ENCODE measurements at regions not wholly inside any gene's neighbourhood (a gene's known extent, or its start where the extent isn't known, plus 50 kb on each side); places are given as distances from the start of the nearest gene placed in this dataset.

- H4K8ac ChIP-seq (ENCODE audit: low read depth, low read length) = no peak overlapping the region
- H3K27me3 ChIP-seq (ENCODE audit: insufficient read depth, low read length) = no peaks in the 10 kb centered on the region
- H3K27ac ChIP-seq (ENCODE audit: low read depth, low read length) = no peak overlapping the region
- no peak overlapping the region for H4K12ac ChIP-seq (ENCODE audit: low read depth, low read length)
- no peak overlapping the region for H3K18ac ChIP-seq (ENCODE audit: low read length)
- no peaks in the 10 kb centered on the region for H3K79me2 ChIP-seq (ENCODE audit: control insufficient read depth, insufficient read depth, low read length, poor library complexity)
- H3K4me3 ChIP-seq (ENCODE audit: low read depth, low read length) = no peak overlapping the region
- no peak overlapping the region for H2BK5ac ChIP-seq (ENCODE audit: low read depth, low read length, poor library complexity)
- H3K4me1 ChIP-seq (ENCODE audit: control insufficient read depth in 1 of 2, insufficient read depth in 2 of 2, low read length in 2 of 2) = no peaks in the 10 kb centered on the region
- H3K23ac ChIP-seq (ENCODE audit: low read length) = no peak overlapping the region
- no CpG with 5 or more reads among the region's 3 CpGs for WGBS (ENCODE audit: extremely low coverage, insufficient coverage, insufficient read length)
- no peaks in the 10 kb centered on the region for H3K9me3 ChIP-seq (ENCODE audit: insufficient read depth, low read depth, low read length)
- no peak overlapping the region for H3K14ac ChIP-seq (ENCODE audit: low read length)
- H3K4ac ChIP-seq (ENCODE audit: low read depth, low read length) = no peak overlapping the region
- no peak overlapping the region for H3K4me2 ChIP-seq (ENCODE audit: low read length)
- no peaks in the 10 kb centered on the region for H3K79me1 ChIP-seq (ENCODE audit: low read length)
- H4K91ac ChIP-seq (ENCODE audit: low read depth, low read length) = no peak overlapping the region
- no peak overlapping the region for H2AFZ ChIP-seq (ENCODE audit: insufficient read depth, low read length, poor library complexity)
- no peak overlapping the region for H2BK120ac ChIP-seq (ENCODE audit: insufficient read depth, low read length, poor library complexity)
- H3K9ac ChIP-seq (ENCODE audit: low read length) = no peak overlapping the region
- no peak for DNase-seq
- no peak overlapping the region for H2AK5ac ChIP-seq (ENCODE audit: low read length)
- no peaks in the 10 kb centered on the region for H3K36me3 ChIP-seq (ENCODE audit: control insufficient read depth in 1 of 2, insufficient read depth in 2 of 2, low read length in 2 of 2)
- H2BK12ac ChIP-seq (ENCODE audit: low read length) = no peak overlapping the region
Measured at GRCh38 chr16:77488652-77489051, 53.8 kb upstream of the ADAMTS18 start.

GRCh38 chr16:77491091-77491490 lies 56.3 kb upstream of the ADAMTS18 start:
- Histone ChIP-seq H3K4me1 (ENCODE audit: control insufficient read depth in 1 of 2, insufficient read depth in 2 of 2, low read length in 2 of 2) (no peaks in the 10 kb centered on the region), H3K23ac (ENCODE audit: low read length) (no peak overlapping the region), H2BK12ac (ENCODE audit: low read length) (no peak overlapping the region), H3K9me3 (ENCODE audit: insufficient read depth, low read depth, low read length) (no peaks in the 10 kb centered on the region), H3K4ac (ENCODE audit: low read depth, low read length) (no peak overlapping the region), H3K9ac (ENCODE audit: low read length) (no peak overlapping the region), H3K79me1 (ENCODE audit: low read length) (no peaks in the 10 kb centered on the region), H2BK5ac (ENCODE audit: low read depth, low read length, poor library complexity) (no peak overlapping the region), H3K27ac (ENCODE audit: low read depth, low read length) (no peak overlapping the region), H3K27me3 (ENCODE audit: insufficient read depth, low read length) (no peaks in the 10 kb centered on the region), H4K12ac (ENCODE audit: low read depth, low read length) (no peak overlapping the region), H4K8ac (ENCODE audit: low read depth, low read length) (no peak overlapping the region), H3K14ac (ENCODE audit: low read length) (no peak overlapping the region), H2AK5ac (ENCODE audit: low read length) (no peak overlapping the region), H3K36me3 (ENCODE audit: control insufficient read depth in 1 of 2, insufficient read depth in 2 of 2, low read length in 2 of 2) (no peaks in the 10 kb centered on the region), H3K18ac (ENCODE audit: low read length) (no peak overlapping the region), H3K4me3 (ENCODE audit: low read depth, low read length) (no peak overlapping the region), H2AFZ (ENCODE audit: insufficient read depth, low read length, poor library complexity) (no peak overlapping the region), H4K91ac (ENCODE audit: low read depth, low read length) (no peak overlapping the region), H2BK120ac (ENCODE audit: insufficient read depth, low read length, poor library complexity) (no peak overlapping the region), H3K79me2 (ENCODE audit: control insufficient read depth, insufficient read depth, low read length, poor library complexity) (no peaks in the 10 kb centered on the region), H3K4me2 (ENCODE audit: low read length) (no peak overlapping the region)
- WGBS (ENCODE audit: extremely low coverage, insufficient coverage, insufficient read length) = 100% methylated on average over 2 of the region's 5 CpGs
- DNase-seq = no peak

- H2BK120ac ChIP-seq (ENCODE audit: insufficient read depth, low read length, poor library complexity) = no peak overlapping the region
- no peaks in the 10 kb centered on the region for H3K36me3 ChIP-seq (ENCODE audit: control insufficient read depth in 1 of 2, insufficient read depth in 2 of 2, low read length in 2 of 2)
- H3K4me3 ChIP-seq (ENCODE audit: low read depth, low read length) = no peak overlapping the region
- H2AK5ac ChIP-seq (ENCODE audit: low read length) = no peak overlapping the region
- H3K27me3 ChIP-seq (ENCODE audit: insufficient read depth, low read length) = no peaks in the 10 kb centered on the region
- H3K9me3 ChIP-seq (ENCODE audit: insufficient read depth, low read depth, low read length) = no peaks in the 10 kb centered on the region
- no peak overlapping the region for H3K9ac ChIP-seq (ENCODE audit: low read length)
- no peak overlapping the region for H4K8ac ChIP-seq (ENCODE audit: low read depth, low read length)
- no peak overlapping the region for H3K4ac ChIP-seq (ENCODE audit: low read depth, low read length)
- no peak overlapping the region for H2BK12ac ChIP-seq (ENCODE audit: low read length)
- no peak for DNase-seq
- no peak overlapping the region for H2BK5ac ChIP-seq (ENCODE audit: low read depth, low read length, poor library complexity)
- whole genome bisulfite sequencing (ENCODE audit: extremely low coverage, insufficient coverage, insufficient read length) = no CpG with 5 or more reads among the region's 2 CpGs
- H2AFZ ChIP-seq (ENCODE audit: insufficient read depth, low read length, poor library complexity) = no peak overlapping the region
- no peak overlapping the region for H3K14ac ChIP-seq (ENCODE audit: low read length)
- no peak overlapping the region for H3K27ac ChIP-seq (ENCODE audit: low read depth, low read length)
- no peak overlapping the region for H4K91ac ChIP-seq (ENCODE audit: low read depth, low read length)
- no peak overlapping the region for H3K18ac ChIP-seq (ENCODE audit: low read length)
- H4K12ac ChIP-seq (ENCODE audit: low read depth, low read length) = no peak overlapping the region
- no peak overlapping the region for H3K4me2 ChIP-seq (ENCODE audit: low read length)
- no peaks in the 10 kb centered on the region for H3K79me1 ChIP-seq (ENCODE audit: low read length)
- H3K79me2 ChIP-seq (ENCODE audit: control insufficient read depth, insufficient read depth, low read length, poor library complexity) = no peaks in the 10 kb centered on the region
- no peak overlapping the region for H3K23ac ChIP-seq (ENCODE audit: low read length)
- no peaks in the 10 kb centered on the region for H3K4me1 ChIP-seq (ENCODE audit: control insufficient read depth in 1 of 2, insufficient read depth in 2 of 2, low read length in 2 of 2)
Measured at GRCh38 chr16:77496934-77497333, 62.1 kb upstream of the ADAMTS18 start.

GRCh38 chr16:77499373-77500285 lies 64.8 kb upstream of the ADAMTS18 start:
- no CpG with 5 or more reads among the region's 12 CpGs for WGBS (ENCODE audit: extremely low coverage, insufficient coverage, insufficient read length)
- Histone ChIP-seq H3K4me2 (ENCODE audit: low read length) (no peak overlapping the region), H3K79me1 (ENCODE audit: low read length) (no peaks in the 10 kb centered on the region), H2BK5ac (ENCODE audit: low read depth, low read length, poor library complexity) (no peak overlapping the region), H4K8ac (ENCODE audit: low read depth, low read length) (no peak overlapping the region), H4K91ac (ENCODE audit: low read depth, low read length) (no peak overlapping the region), H4K12ac (ENCODE audit: low read depth, low read length) (no peak overlapping the region), H2AFZ (ENCODE audit: insufficient read depth, low read length, poor library complexity) (no peak overlapping the region), H3K23ac (ENCODE audit: low read length) (no peak overlapping the region), H3K79me2 (ENCODE audit: control insufficient read depth, insufficient read depth, low read length, poor library complexity) (no peaks in the 10 kb centered on the region), H3K4me3 (ENCODE audit: low read depth, low read length) (no peak overlapping the region), H2BK12ac (ENCODE audit: low read length) (no peak overlapping the region), H2BK120ac (ENCODE audit: insufficient read depth, low read length, poor library complexity) (no peak overlapping the region), H3K4me1 (ENCODE audit: control insufficient read depth in 1 of 2, insufficient read depth in 2 of 2, low read length in 2 of 2) (no peaks in the 10 kb centered on the region), H3K27me3 (ENCODE audit: insufficient read depth, low read length) (no peaks in the 10 kb centered on the region), H3K4ac (ENCODE audit: low read depth, low read length) (no peak overlapping the region), H3K36me3 (ENCODE audit: control insufficient read depth in 1 of 2, insufficient read depth in 2 of 2, low read length in 2 of 2) (no peaks in the 10 kb centered on the region), H3K18ac (ENCODE audit: low read length) (no peak overlapping the region), H2AK5ac (ENCODE audit: low read length) (no peak overlapping the region), H3K9ac (ENCODE audit: low read length) (no peak overlapping the region), H3K14ac (ENCODE audit: low read length) (no peak overlapping the region), H3K27ac (ENCODE audit: low read depth, low read length) (no peak overlapping the region), H3K9me3 (ENCODE audit: insufficient read depth, low read depth, low read length) (no peaks in the 10 kb centered on the region)
- no peak for DNase-seq
